Activated CD4-positive, alpha-beta T cell treated with anti-CD3 and anti-CD28 coated beads, Interleukin-2, amount 10 ng/mL, durations not matched to agents 7 days and 5 days (primary cell): ENCODE measurements at regions not wholly inside any gene's neighbourhood (a gene's known extent, or its start where the extent isn't known, plus 50 kb on each side); places are given as distances from the start of the nearest gene placed in this dataset.

Source experiments
- CTCF ChIA-PET: fragments of 350-600 bp; sonication (Branson Sonifier 250); formaldehyde crosslinking; loops from one replicate; lab custom pipeline; 2021; ENCODE audit warnings: antibody characterized with exemption; lab: Charles Lee
- POLR2A ChIA-PET: fragments of 350-600 bp; sonication (Branson Sonifier 250); formaldehyde crosslinking; loops from one replicate; lab custom pipeline; 2021; ENCODE audit warnings: antibody characterized with exemption; lab: Charles Lee
- DNase-seq: peaks from one replicate; pipeline ENCODE4 v3.0.0-alpha.2; 2020
- H3K27ac Mint-ChIP-seq: one replicate; pipeline ENCODE4 v1.8.0; 2021; ENCODE audit warnings: mild to moderate bottlenecking, moderate library complexity, mixed read lengths
- H3K27me3 Mint-ChIP-seq: one replicate; pipeline ENCODE4 v1.8.0; 2021; ENCODE audit warnings: mixed read lengths
- H3K36me3 Mint-ChIP-seq: one replicate; pipeline ENCODE4 v1.8.0; 2021; ENCODE audit warnings: low read depth, mixed read lengths
- H3K4me1 Mint-ChIP-seq: one replicate; pipeline ENCODE4 v1.8.0; 2021; ENCODE audit warnings: mixed read lengths
- H3K4me3 Mint-ChIP-seq: one replicate; pipeline ENCODE4 v1.8.0; 2021; ENCODE audit warnings: mild to moderate bottlenecking, moderate library complexity, mixed read lengths
- H3K9me3 Mint-ChIP-seq: one replicate; pipeline ENCODE4 v1.8.0; 2021; ENCODE audit warnings: mixed read lengths

DNA sequence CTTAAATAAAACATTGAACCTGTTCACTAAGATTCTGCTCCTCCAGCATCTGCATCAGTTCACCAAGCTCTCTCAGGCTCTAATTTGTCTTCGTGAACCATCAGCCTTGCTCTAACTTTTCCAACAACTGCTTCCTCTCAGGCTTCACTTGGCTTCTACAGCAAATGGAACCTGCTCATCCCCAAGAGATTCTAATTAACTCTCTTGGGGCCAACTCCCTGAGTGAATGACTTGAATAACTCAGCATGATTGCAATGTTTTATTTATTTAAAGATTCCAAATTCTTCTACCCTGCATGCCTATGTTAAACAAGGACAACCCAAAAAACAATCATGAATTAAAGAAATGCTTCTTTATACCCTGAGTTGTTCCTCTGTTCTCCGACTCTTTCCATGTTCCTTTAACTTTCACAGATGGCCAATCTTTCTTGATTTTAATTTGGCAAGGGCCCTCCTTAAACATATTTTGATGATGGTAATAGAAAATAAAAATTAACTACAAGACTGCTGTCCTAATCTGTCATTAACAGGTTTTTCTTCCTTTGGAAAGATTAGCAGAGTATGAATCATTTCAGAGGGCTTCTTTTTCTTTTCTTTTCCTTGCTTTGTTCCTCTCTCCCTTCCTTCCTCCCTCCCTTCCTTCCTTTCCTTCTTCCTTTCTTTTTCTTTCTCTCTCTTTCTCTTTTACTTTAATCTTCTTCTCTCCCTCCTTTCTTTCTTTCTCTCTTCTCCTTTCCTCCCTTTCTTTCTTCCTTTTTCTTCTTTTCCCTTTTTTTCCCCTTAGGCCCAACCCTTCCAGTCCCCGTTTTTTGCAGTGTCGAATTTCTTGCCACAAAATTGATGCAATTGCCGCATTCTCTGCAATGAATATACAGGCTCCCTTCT is 195.0 kb upstream of the RHOBTB1 start:
- Mint-ChIP-seq H3K27ac (no peak overlapping the region), H3K9me3 (no peaks in the 10 kb centered on the region), H3K36me3 (no peaks in the 10 kb centered on the region), H3K4me3 (no peak overlapping the region), H3K27me3 (peaks cover 6% of the 10 kb centered on the region), H3K4me1 (no peaks in the 10 kb centered on the region)
- DNase-seq, result no peak
- CTCF ChIA-PET, result no interaction called here
- POLR2A ChIA-PET, result no interaction called here

DNA sequence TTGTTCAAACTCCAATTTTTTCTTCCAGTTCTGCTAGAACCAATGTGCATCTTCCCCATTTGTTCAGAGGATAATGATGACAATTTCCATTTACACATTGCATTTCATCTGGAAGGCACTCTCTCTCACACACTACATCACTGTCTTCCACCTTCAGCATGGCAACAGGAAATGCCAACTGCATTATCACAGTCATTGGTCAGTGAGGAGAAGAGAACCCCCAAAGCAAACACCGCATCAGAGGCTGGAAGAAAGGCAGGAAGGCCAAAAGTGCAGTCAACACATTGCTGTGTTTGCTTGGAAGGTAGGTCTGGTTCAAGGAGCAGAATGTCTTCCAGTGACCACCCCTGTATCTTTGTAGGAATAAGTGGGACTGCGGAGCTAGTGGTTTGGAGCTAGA is 192.2 kb upstream of the RHOBTB1 start:
- H3K36me3 Mint-ChIP-seq, result no peaks in the 10 kb centered on the region
- ChIA-PET POLR2A (no interaction called here), CTCF (no interaction called here)
- DNase-seq, result no peak
- no peak overlapping the region for H3K4me3 Mint-ChIP-seq
- no peaks in the 10 kb centered on the region for H3K9me3 Mint-ChIP-seq
- H3K27ac Mint-ChIP-seq, result no peak overlapping the region
- H3K4me1 Mint-ChIP-seq, result no peaks in the 10 kb centered on the region
- H3K27me3 Mint-ChIP-seq, result peaks cover 2% of the 10 kb centered on the region

DNA sequence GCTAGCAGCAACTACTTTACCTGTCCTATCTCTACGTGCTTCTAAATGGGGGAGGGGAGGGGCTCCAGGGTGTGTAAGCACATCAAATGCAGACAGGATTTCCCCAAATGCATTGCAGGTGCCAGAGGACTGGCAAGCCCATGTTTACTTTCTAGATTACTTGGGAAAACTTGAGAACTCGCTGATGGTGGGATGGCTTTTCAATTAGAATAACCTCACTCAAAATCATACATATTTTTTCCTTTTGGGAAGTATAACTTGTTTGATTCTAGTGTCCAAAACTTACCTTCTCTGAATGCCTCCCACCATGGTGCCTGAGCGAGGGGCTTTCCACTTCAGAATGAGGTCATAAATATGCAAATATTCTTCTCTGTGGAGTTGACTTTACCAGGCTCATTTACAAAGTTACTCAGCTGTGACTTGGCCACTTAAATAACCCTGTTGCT is 191.3 kb upstream of the RHOBTB1 start:
- CTCF ChIA-PET, result no interaction called here

DNA sequence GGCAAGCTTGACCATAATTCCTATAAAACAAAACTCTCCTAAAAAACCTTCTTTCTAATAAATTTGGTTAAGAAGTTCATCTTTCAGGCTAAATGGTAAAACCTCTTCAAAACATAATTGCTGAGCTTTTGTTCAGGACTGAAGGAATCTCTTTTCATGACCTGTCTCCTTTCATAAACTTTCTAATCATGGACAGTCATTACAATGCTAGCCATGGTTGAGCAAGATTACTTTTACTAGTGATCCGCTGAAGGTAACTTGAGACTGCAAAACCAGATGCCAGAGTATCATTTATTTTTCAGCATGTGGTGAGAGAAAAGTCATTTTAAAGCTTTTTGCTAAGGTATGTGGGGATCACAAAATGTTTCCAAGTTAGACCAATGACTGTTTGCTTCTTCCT is 186.4 kb upstream of the RHOBTB1 start:
- H3K9me3 Mint-ChIP-seq, result no peaks in the 10 kb centered on the region
- ChIA-PET CTCF (no interaction called here), POLR2A (no interaction called here)
- H3K27ac Mint-ChIP-seq, result no peak overlapping the region
- H3K27me3 Mint-ChIP-seq, result no peaks in the 10 kb centered on the region
- H3K4me3 Mint-ChIP-seq, result no peak overlapping the region
- no peaks in the 10 kb centered on the region for H3K36me3 Mint-ChIP-seq
- no peak for DNase-seq
- peaks cover 4% of the 10 kb centered on the region for H3K4me1 Mint-ChIP-seq

More for the DNA sequence above, 191.3 kb upstream of the RHOBTB1 start:
- Mint-ChIP-seq H3K4me1 (no peaks in the 10 kb centered on the region), H3K27ac (no peak overlapping the region), H3K27me3 (peaks cover 2% of the 10 kb centered on the region), H3K4me3 (no peak overlapping the region), H3K9me3 (no peaks in the 10 kb centered on the region), H3K36me3 (no peaks in the 10 kb centered on the region)
- DNase-seq, result no peak
- POLR2A ChIA-PET, result no interaction called here

DNA sequence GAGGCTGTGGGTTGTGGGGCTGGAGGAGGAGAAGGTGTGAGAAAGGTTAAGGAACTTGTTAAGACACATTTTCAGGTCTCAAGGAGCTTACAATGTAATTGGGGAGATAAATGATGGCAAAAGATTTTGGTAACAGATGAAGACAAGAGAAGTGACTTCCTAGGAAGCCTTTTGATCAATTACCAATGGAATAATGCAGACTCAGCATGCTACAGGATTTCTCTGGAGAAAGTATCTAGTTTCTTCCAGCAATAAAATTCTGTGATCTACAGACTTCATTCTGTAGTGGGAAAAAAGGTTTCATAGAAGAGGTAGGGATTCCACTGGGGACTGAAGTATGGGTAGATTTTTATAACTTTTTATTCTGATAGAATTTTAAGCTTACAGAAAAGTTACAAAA is 184.2 kb upstream of the RHOBTB1 start:
- ChIA-PET CTCF (no interaction called here), POLR2A (no interaction called here)
- no peak for DNase-seq
- no peaks in the 10 kb centered on the region for H3K9me3 Mint-ChIP-seq
- H3K27me3 Mint-ChIP-seq, result peaks cover 3% of the 10 kb centered on the region
- no peaks in the 10 kb centered on the region for H3K36me3 Mint-ChIP-seq
- H3K27ac Mint-ChIP-seq, result no peak overlapping the region
- peaks cover 4% of the 10 kb centered on the region for H3K4me1 Mint-ChIP-seq
- H3K4me3 Mint-ChIP-seq, result no peak overlapping the region

DNA sequence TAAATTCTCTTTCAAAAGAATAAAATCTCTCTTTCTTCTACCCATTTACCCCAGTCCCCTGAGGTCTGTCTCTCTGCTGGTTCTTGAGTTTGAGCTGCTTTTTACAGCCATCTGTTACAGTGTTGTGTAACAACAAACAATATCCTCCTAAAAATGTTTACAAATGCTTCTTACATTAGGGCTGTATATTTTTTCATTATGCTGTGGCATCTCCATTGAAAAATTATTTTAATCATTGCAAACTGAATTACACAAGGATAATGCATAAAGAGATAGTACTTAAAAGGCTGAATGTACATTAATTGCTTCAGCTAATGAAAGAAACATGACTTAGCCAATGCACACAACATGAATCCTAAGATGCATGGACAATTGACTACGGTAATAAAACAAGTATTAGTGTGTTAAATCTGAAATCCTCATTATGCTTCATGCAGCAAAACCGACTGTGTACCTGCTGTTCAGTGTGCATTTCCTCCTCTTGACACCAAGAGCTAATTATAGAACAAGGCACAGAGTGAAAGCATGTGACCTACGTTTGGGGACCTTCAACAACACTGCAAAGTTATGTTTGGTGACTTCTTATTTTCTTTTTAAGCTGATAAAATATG is 181.7 kb upstream of the RHOBTB1 start:
- H3K4me3 Mint-ChIP-seq, result no peak overlapping the region
- DNase-seq, result no peak
- ChIA-PET POLR2A (no interaction called here), CTCF (no interaction called here)
- peaks cover 9% of the 10 kb centered on the region for H3K4me1 Mint-ChIP-seq
- no peaks in the 10 kb centered on the region for H3K36me3 Mint-ChIP-seq
- no peaks in the 10 kb centered on the region for H3K9me3 Mint-ChIP-seq
- H3K27ac Mint-ChIP-seq, result no peak overlapping the region
- peaks cover 3% of the 10 kb centered on the region for H3K27me3 Mint-ChIP-seq

DNA sequence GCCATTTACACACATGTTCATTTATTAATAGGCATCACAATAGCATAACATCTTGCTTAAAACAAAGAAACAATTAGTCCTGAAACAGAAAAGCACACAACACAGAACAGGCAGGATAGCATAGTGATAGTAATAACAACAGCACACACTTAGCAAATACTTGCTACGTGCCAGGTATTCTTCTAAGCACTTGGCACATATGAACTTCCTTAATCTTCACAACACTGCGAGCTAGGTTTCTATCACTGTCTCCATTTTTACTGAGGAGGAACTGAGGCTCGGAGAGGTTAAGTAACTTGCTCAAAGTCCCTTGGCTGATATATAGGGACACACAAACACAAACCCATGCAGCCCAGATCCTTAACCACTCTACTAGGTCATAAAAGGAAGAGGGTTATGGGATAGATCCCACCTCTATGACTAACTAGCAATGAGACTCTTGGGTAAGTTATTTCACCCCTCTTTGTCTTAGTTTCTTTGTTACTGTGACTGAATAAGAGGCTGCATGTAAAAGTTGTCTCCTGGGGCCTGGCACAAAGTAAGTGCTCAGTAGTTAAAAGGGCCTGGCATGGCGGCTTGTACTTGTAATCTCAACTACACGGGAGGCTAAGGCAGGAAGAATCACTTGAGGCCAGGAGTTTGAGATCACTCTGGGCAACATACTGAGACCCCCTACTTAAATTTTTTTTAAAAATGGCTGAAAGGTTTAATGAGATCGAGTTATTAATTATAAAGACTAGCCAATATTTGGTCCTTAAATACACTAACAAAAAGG is 181.0 kb upstream of the RHOBTB1 start:
- no peaks in the 10 kb centered on the region for H3K36me3 Mint-ChIP-seq
- H3K27ac Mint-ChIP-seq, result no peak overlapping the region
- CTCF ChIA-PET, result no interaction called here
- H3K27me3 Mint-ChIP-seq, result peaks cover 3% of the 10 kb centered on the region
- no peak overlapping the region for H3K4me3 Mint-ChIP-seq
- DNase-seq, result no peak
- H3K9me3 Mint-ChIP-seq, result no peaks in the 10 kb centered on the region
- peaks cover 9% of the 10 kb centered on the region for H3K4me1 Mint-ChIP-seq
- POLR2A ChIA-PET, result no interaction called here

DNA sequence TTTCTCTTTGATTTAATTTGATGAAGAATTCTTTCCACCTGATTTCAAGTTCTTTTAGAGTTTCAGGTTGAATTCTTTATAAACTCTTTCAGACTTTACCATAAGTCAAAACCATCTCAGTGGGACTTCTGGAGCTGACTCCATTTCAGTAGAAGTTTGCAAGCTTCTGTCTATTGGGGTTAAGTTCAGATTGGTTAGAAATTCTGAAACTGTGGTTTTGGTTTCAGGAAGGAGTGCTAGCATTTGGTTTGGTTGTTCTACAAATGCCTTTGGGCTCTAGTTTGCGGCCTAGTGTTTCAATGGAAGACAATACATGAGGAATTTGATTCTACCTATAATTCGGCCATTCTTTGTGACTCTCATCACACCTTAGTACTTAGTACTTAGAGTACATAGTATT is 176.8 kb upstream of the RHOBTB1 start:
- H3K4me1 Mint-ChIP-seq, result peaks cover 8% of the 10 kb centered on the region
- H3K4me3 Mint-ChIP-seq, result no peak overlapping the region
- H3K27me3 Mint-ChIP-seq, result peaks cover 3% of the 10 kb centered on the region
- no peak for DNase-seq
- H3K36me3 Mint-ChIP-seq, result no peaks in the 10 kb centered on the region
- no peaks in the 10 kb centered on the region for H3K9me3 Mint-ChIP-seq
- POLR2A ChIA-PET, result no interaction called here
- CTCF ChIA-PET, result no interaction called here
- H3K27ac Mint-ChIP-seq, result no peak overlapping the region

DNA sequence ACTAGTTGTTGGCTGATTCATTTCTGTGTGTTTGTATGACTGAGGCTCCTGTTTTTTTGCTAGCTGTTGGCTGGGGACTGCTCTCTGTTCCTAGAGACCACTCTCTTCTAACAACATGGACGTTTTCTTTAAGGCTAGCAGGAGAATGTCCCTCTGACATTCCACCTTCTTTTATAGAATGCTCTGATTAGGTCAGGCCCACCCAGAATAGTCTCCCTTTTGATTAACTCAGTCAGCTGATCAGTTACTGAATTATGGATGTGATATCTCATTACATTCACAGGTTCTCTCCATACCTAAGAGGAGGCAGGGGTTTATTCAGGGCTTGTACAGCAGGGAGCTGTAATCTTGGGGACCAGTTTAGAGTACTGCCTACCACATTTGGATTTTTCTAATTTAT is 175.6 kb upstream of the RHOBTB1 start:
- Mint-ChIP-seq H3K27ac (no peak overlapping the region), H3K9me3 (no peaks in the 10 kb centered on the region), H3K27me3 (peaks cover 3% of the 10 kb centered on the region), H3K4me1 (peaks cover 5% of the 10 kb centered on the region), H3K4me3 (no peak overlapping the region), H3K36me3 (no peaks in the 10 kb centered on the region)
- CTCF ChIA-PET, result no interaction called here
- POLR2A ChIA-PET, result no interaction called here
- DNase-seq, result no peak

DNA sequence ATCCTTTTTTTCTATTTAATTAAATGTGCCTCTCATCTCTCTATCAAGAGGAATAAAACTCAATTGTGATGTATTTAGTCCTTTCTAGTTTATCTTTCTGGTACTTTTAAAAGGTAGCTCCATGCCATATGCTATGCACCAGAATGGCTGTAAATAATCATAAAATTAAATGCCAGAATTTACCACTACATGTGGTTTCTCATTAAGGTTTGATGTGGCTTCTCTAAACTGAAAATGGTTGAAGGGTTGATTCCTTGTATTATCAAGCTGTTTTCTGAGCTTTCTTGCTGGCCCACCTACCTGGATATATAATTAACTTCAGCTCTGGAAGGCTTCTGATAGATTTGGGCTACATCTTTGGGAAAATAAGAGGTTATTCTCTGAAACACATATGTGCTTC is 171.9 kb upstream of the RHOBTB1 start:
- H3K4me1 Mint-ChIP-seq, result peaks cover 1% of the 10 kb centered on the region
- H3K27ac Mint-ChIP-seq, result no peak overlapping the region
- POLR2A ChIA-PET, result no interaction called here
- peaks cover 4% of the 10 kb centered on the region for H3K27me3 Mint-ChIP-seq
- no peak overlapping the region for H3K4me3 Mint-ChIP-seq
- CTCF ChIA-PET, result no interaction called here
- no peaks in the 10 kb centered on the region for H3K36me3 Mint-ChIP-seq
- no peaks in the 10 kb centered on the region for H3K9me3 Mint-ChIP-seq
- no peak for DNase-seq

DNA sequence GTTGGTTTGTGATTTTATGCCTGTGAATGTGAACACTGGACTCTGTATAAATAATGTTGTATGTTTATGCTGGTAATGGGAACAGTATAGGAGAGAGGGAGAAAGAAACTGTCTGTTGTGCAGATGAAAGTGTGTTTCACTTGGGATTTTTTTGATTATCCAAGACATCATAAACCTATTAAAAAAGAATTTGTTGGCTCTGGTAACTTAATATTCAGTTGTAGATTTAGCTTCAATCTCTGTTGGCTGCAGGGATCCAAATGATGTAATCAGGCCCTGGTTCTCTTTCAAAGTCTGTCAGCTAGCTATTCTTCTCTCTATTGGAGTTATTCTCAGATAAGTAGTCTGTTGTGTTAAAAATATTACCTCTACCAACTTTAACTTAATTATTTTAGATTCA is 168.8 kb upstream of the RHOBTB1 start:
- no peak overlapping the region for H3K27ac Mint-ChIP-seq
- ChIA-PET POLR2A (no interaction called here), CTCF (no interaction called here)
- H3K36me3 Mint-ChIP-seq, result no peaks in the 10 kb centered on the region
- DNase-seq, result no peak
- no peaks in the 10 kb centered on the region for H3K4me1 Mint-ChIP-seq
- no peak overlapping the region for H3K4me3 Mint-ChIP-seq
- H3K9me3 Mint-ChIP-seq, result no peaks in the 10 kb centered on the region
- peaks cover 4% of the 10 kb centered on the region for H3K27me3 Mint-ChIP-seq

DNA sequence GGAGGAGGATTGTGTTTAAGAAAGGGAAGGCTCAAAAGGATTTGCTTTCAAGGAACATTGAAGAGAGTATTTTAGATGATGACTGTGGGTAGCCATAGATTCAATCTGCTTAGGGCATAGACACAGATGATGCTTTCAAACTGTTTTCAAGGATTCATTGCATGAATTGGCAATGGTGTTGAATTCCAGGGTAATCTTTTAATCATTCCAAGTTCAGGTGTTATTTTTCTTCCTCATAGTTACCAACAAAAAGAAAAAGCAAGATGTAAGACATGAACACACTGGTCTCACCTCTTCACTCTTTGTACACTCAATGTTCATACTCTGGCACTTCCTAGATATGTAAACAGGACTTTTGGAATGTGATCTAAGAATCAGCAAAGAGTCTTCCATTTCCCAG is 167.0 kb upstream of the RHOBTB1 start:
- POLR2A ChIA-PET, result no interaction called here
- no peaks in the 10 kb centered on the region for H3K4me1 Mint-ChIP-seq
- DNase-seq, result no peak
- peaks cover 4% of the 10 kb centered on the region for H3K27me3 Mint-ChIP-seq
- no peak overlapping the region for H3K27ac Mint-ChIP-seq
- no peak overlapping the region for H3K4me3 Mint-ChIP-seq
- H3K36me3 Mint-ChIP-seq, result no peaks in the 10 kb centered on the region
- CTCF ChIA-PET, result no interaction called here
- no peaks in the 10 kb centered on the region for H3K9me3 Mint-ChIP-seq

DNA sequence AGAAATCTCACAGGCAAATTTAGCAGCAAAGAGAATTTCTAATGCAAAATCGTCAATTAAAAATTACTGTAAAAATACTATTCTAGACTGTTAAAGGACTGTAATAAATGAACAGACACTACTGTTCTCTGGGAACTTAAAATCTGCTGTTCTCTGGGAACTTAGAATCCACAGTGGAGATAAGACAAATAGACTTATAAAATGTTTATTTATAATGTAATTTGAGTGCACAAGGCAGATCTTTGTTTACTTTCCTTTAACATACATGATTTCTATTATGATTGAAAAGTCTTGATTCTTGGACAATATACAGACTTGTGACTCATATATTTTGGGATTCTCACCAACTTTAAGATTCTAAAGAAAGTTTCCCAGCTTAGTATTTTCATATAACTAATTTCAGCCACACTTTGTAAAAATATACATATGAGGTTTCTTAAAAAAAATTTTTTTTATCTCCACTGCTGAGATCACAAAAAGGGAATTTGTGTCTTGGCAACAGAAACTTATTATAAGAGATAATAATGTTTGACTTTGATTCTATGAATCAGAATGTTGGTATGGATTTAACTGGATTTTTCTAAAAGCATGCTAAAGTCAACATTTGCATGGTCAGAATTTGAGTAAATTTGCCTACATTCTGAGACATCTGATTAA is 166.3 kb upstream of the RHOBTB1 start:
- CTCF ChIA-PET, result no interaction called here
- no peaks in the 10 kb centered on the region for H3K9me3 Mint-ChIP-seq

More for the DNA sequence above, 166.3 kb upstream of the RHOBTB1 start:
- no peaks in the 10 kb centered on the region for H3K36me3 Mint-ChIP-seq
- peaks cover 4% of the 10 kb centered on the region for H3K27me3 Mint-ChIP-seq
- no peak for DNase-seq
- POLR2A ChIA-PET, result no interaction called here
- no peak overlapping the region for H3K27ac Mint-ChIP-seq
- no peak overlapping the region for H3K4me3 Mint-ChIP-seq
- H3K4me1 Mint-ChIP-seq, result no peaks in the 10 kb centered on the region
